ENCODE measurements at regions not wholly inside any gene's neighbourhood (a gene's known extent, or its start where the extent isn't known, plus 50 kb on each side); places are given as distances from the start of the nearest gene placed in this dataset.
"Not testable (repeated sequence)": the region's sequence is repeated elsewhere in the genome, so short reads cannot be mapped to it uniquely, and the experiment has no call there.

DNA sequence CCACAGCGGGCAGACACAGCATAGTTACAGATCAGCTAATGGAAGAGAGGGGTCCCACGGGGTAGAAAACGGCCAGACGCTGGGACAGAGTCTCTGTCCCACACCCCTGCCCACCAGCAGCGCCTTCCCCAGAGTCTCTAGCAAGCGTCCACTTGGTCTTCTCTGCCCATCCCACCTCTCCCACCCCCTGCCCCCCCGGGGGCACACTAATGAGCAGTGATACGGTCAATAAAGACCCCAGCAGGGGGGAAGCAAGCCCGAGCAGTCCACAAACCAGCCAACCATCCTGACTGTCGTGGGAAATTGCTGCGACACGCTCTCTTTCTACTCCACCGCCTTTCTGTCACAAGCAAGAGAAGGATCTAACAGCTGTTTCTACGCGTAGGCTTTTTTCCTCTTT, 374.7 kb downstream of the NPHP4 start:
- Histone ChIP-seq H3K9ac (ENCODE audit: low read length) (no peak overlapping the region), H3K27me3 (ENCODE audit: control insufficient read depth, insufficient read depth, low read length) (peaks cover 11% of the 10 kb centered on the region; the same call in 1 of the 2 replicates), H3K36me3 (ENCODE audit: control insufficient read depth, insufficient read depth, low read length) (no peaks in the 10 kb centered on the region), H3K27ac (ENCODE audit: low read depth, low read length) (no peak overlapping the region), H3K4me3 (ENCODE audit: low read depth, low read length) (no peak overlapping the region), H3K4me1 (ENCODE audit: control insufficient read depth, insufficient read depth, low read length) (no peaks in the 10 kb centered on the region; the same call in 1 of the 2 replicates), H3K9me3 (ENCODE audit: control insufficient read depth, insufficient read depth, low read depth, low read length) (no peaks in the 10 kb centered on the region)

DNA sequence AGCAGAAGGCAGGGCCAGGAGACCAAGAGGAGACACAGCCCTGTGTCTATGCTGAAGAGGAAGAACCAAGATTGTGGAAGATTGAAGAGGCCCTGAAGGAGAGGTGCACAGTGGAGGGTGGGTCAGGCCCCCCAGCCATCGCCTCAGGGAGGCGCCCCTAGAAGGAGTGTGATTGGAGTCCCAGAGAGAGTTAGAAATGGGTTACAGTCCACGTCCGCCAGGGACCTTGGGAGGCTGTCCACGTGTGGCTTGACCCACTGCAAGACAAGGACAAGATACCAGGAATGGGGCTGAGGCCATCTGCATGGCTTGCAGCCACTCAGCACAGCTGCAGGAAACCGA, 375.1 kb downstream of the NPHP4 start:
- Histone ChIP-seq H3K4me3 (ENCODE audit: low read depth, low read length) (no peak overlapping the region), H3K9ac (ENCODE audit: low read length) (no peak overlapping the region), H3K4me1 (ENCODE audit: control insufficient read depth, insufficient read depth, low read length) (no peaks in the 10 kb centered on the region; the same call in 1 of the 2 replicates), H3K9me3 (ENCODE audit: control insufficient read depth, insufficient read depth, low read depth, low read length) (no peaks in the 10 kb centered on the region), H3K36me3 (ENCODE audit: control insufficient read depth, insufficient read depth, low read length) (no peaks in the 10 kb centered on the region), H3K27me3 (ENCODE audit: control insufficient read depth, insufficient read depth, low read length) (peaks cover 11% of the 10 kb centered on the region; the same call in 1 of the 2 replicates), H3K27ac (ENCODE audit: low read depth, low read length) (no peak overlapping the region)

DNA sequence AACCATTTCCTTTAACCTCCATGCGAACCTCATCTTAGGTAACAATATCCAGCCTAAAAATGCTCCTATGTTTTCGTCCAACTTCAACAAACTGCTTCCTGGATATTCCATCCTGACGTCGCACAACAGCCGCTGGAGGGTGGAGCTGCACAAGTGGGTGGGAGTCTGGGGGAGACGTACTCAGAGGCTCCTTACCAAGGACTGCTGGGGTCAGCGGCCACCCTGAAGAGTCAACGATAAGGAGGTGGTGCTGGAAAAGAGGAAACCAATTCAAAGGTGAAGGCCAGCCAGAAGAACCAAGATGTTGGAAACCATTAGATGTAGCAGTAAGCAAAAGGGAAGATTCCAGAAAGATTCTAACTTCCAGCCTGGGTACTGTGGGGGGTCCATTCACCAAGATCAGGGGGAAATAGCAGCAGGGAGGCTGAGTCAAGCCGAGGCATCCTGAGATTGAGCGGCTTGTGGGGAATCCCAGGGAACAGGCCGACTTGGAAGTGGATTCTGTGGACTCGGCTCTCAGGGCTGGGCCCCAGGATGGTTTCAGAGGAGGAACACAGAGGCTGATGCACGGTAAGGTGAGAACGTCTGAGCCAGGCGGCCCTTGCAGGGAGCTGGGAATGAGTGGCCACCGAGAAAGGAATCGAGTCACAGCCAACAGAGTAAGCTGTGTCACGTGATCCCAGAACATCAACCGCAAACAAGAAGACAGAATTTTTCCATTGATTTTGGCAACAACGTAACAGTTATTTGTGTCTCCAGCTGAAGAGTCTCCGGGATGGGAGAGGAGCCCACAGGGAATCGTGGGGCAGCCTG, 375.7 kb downstream of the NPHP4 start:
- H3K9ac ChIP-seq (ENCODE audit: low read length), result no peak overlapping the region
- H3K27ac ChIP-seq (ENCODE audit: low read depth, low read length), result no peak overlapping the region
- no peaks in the 10 kb centered on the region; the same call in 1 of the 2 replicates for H3K4me1 ChIP-seq (ENCODE audit: control insufficient read depth, insufficient read depth, low read length)
- no peaks in the 10 kb centered on the region for H3K9me3 ChIP-seq (ENCODE audit: control insufficient read depth, insufficient read depth, low read depth, low read length)
- H3K36me3 ChIP-seq (ENCODE audit: control insufficient read depth, insufficient read depth, low read length), result no peaks in the 10 kb centered on the region
- peaks cover 11% of the 10 kb centered on the region; the same call in 1 of the 2 replicates for H3K27me3 ChIP-seq (ENCODE audit: control insufficient read depth, insufficient read depth, low read length)
- no peak overlapping the region for H3K4me3 ChIP-seq (ENCODE audit: low read depth, low read length)

DNA sequence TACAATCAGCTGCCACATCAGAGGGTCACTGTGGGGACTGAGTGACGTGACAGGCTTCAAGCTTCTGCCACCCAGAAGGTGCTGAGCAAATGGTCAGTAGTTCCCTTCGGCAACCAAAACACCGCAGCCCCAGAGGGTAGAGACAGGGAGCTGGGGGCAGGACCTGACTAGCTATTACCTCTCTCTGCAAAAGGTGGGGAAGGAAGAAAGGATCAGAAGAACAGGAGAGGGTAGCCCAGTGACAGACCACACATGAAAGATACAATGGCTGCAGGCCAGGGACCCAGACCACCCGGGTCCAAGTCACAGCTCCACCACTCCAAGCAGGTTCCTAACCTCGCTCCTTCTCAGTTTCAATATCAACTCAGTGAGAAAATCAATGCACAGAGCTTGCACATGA, 377.1 kb downstream of the NPHP4 start:
- H3K36me3 ChIP-seq (ENCODE audit: control insufficient read depth, insufficient read depth, low read length), result no peaks in the 10 kb centered on the region
- H3K4me3 ChIP-seq (ENCODE audit: low read depth, low read length), result no peak overlapping the region
- H3K27me3 ChIP-seq (ENCODE audit: control insufficient read depth, insufficient read depth, low read length), result peaks cover 11% of the 10 kb centered on the region; the same call in 1 of the 2 replicates
- H3K4me1 ChIP-seq (ENCODE audit: control insufficient read depth, insufficient read depth, low read length), result no peaks in the 10 kb centered on the region; the same call in 1 of the 2 replicates
- no peaks in the 10 kb centered on the region for H3K9me3 ChIP-seq (ENCODE audit: control insufficient read depth, insufficient read depth, low read depth, low read length)
- no peak overlapping the region for H3K27ac ChIP-seq (ENCODE audit: low read depth, low read length)
- no peak overlapping the region for H3K9ac ChIP-seq (ENCODE audit: low read length)

DNA sequence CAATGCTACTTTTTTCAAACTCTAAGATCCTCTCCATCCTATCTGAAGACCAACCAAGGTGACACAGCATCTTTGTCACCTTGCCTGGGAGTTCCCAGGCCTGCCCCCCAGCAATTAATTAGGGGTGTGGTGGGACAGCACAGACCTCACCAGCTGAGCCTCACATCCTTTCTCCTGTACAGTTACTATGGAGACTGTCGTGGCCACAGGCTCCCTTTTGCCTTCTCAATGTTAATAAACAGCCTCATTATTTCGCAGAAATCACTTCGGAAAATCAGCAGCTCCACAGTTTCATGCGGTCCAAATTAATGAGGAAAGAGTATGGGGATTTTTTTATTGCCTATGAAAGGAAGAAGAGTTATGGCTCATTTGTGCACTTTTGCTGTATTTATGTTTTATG, 378.3 kb downstream of the NPHP4 start:
- Histone ChIP-seq H3K36me3 (ENCODE audit: control insufficient read depth, insufficient read depth, low read length) (no peaks in the 10 kb centered on the region), H3K27me3 (ENCODE audit: control insufficient read depth, insufficient read depth, low read length) (peaks cover 11% of the 10 kb centered on the region; the same call in 1 of the 2 replicates), H3K9ac (ENCODE audit: low read length) (no peak overlapping the region), H3K4me1 (ENCODE audit: control insufficient read depth, insufficient read depth, low read length) (no peaks in the 10 kb centered on the region; the same call in 1 of the 2 replicates), H3K4me3 (ENCODE audit: low read depth, low read length) (no peak overlapping the region), H3K27ac (ENCODE audit: low read depth, low read length) (no peak overlapping the region), H3K9me3 (ENCODE audit: control insufficient read depth, insufficient read depth, low read depth, low read length) (no peaks in the 10 kb centered on the region)

DNA sequence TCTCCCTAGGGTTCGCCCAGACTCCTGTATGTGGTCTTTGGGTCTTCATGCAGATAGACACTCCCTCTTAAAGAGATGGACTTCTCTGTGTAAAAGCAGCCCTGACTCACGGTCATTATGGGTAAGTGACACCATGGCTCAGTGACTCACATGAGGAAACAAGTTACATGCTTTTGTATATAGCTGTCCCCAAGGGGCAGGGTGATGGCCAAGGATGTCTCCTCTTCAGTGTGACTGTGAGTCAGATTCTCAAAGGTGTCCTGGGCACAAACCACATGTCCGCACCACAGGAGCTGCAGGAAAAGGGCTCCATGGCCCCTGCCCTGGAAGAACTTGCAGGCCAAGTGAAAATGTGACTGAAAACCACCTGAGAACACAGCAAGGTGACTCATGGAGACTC, 380.4 kb downstream of the NPHP4 start:
- Histone ChIP-seq H3K4me3 (ENCODE audit: low read depth, low read length) (no peak overlapping the region), H3K27ac (ENCODE audit: low read depth, low read length) (no peak overlapping the region), H3K9ac (ENCODE audit: low read length) (no peak overlapping the region), H3K27me3 (ENCODE audit: control insufficient read depth, insufficient read depth, low read length) (peaks cover 11% of the 10 kb centered on the region; the same call in 1 of the 2 replicates), H3K9me3 (ENCODE audit: control insufficient read depth, insufficient read depth, low read depth, low read length) (no peaks in the 10 kb centered on the region), H3K4me1 (ENCODE audit: control insufficient read depth, insufficient read depth, low read length) (no peaks in the 10 kb centered on the region), H3K36me3 (ENCODE audit: control insufficient read depth, insufficient read depth, low read length) (no peaks in the 10 kb centered on the region)

DNA sequence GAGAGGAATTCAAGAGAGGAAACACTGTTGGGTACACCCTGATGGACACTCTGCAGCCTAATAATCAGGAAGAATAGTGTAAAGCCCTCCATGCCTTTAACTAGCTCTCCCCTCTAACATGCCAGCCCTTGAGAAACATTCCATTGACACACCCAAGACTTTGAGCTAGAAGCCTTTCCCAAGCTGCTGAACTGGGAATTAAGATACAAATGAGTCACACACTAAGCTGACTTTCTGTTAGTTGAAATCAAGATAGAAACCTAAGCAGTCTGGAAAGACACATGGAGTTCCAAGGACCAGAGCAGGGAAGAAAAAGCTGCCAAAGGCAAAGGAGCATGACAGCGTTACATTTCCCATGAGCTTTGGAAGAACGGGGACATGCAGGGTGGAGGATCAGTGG, 380.8 kb downstream of the NPHP4 start:
- H3K27ac ChIP-seq (ENCODE audit: low read depth, low read length), result no peak overlapping the region
- peaks cover 11% of the 10 kb centered on the region; the same call in 1 of the 2 replicates for H3K27me3 ChIP-seq (ENCODE audit: control insufficient read depth, insufficient read depth, low read length)
- no peak overlapping the region for H3K9ac ChIP-seq (ENCODE audit: low read length)
- H3K4me1 ChIP-seq (ENCODE audit: control insufficient read depth, insufficient read depth, low read length), result no peaks in the 10 kb centered on the region
- no peaks in the 10 kb centered on the region for H3K36me3 ChIP-seq (ENCODE audit: control insufficient read depth, insufficient read depth, low read length)
- H3K4me3 ChIP-seq (ENCODE audit: low read depth, low read length), result no peak overlapping the region
- no peaks in the 10 kb centered on the region for H3K9me3 ChIP-seq (ENCODE audit: control insufficient read depth, insufficient read depth, low read depth, low read length)

DNA sequence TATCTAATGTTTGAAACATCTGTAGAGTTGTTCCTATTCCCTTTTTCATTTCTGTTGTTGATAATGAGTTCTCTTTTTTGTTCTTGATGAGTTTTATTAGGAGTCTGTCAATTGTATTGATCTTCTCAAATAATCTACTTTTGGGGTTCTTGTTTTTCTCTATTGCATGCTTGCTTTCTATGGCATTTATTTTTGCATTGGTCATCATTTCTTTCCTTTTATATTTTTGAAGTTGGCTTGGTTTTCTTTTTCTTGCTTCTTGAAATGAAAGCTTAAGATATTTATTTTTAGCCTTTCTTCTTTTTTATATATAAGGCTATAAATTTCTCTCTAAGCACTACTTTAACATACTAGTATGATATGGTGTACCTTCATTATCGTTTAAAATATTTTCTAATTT, 381.8 kb downstream of the NPHP4 start:
- Histone ChIP-seq H3K9ac (ENCODE audit: low read length) (no peak overlapping the region), H3K27ac (ENCODE audit: low read depth, low read length) (no peak overlapping the region), H3K36me3 (ENCODE audit: control insufficient read depth, insufficient read depth, low read length) (no peaks in the 10 kb centered on the region), H3K9me3 (ENCODE audit: control insufficient read depth, insufficient read depth, low read depth, low read length) (no peaks in the 10 kb centered on the region), H3K27me3 (ENCODE audit: control insufficient read depth, insufficient read depth, low read length) (peaks cover 11% of the 10 kb centered on the region; the same call in 1 of the 2 replicates), H3K4me1 (ENCODE audit: control insufficient read depth, insufficient read depth, low read length) (no peaks in the 10 kb centered on the region), H3K4me3 (ENCODE audit: low read depth, low read length) (no peak overlapping the region)

DNA sequence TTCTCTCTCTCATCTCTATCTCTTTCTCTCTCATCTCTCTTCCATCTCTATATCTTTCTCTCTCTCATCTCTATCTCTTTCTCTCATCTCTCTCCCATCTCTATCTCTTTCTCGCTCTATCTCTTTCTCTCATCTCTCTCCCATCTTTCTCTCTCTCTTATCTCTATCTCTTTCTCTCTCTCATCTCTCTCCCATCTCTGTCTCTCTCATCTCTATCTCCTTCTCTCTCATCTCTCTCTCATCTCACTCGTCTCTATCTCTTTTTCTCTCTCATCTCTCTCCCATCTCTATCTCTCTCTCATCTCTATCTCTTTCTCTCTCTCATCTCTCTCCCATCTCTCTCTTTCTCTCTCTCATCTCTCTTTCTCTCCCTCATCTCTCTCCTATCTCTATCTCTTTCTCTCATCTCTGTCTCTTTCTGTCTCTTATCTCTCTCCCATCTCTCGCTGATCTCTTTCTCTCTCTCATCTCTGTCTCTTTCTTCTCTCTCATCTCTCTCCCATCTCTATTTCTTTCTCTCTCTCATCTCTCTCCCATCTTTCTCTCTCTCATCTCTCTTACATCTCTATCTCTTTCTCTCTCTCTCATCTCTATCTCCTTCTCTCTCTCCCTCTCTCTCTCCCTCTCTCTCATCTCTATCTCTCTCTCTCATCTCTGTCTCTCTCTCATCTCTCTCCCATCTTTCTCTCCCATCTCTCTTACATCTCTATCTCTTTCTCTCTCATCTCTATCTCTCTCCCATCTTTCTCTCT, 388.7 kb downstream of the NPHP4 start:
- Histone ChIP-seq H3K27me3 (ENCODE audit: control insufficient read depth, insufficient read depth, low read length) (peaks cover 5% of the 10 kb centered on the region; the same call in 1 of the 2 replicates), H3K9ac (ENCODE audit: low read length) (no peak overlapping the region), H3K9me3 (ENCODE audit: control insufficient read depth, insufficient read depth, low read depth, low read length) (no peaks in the 10 kb centered on the region), H3K4me1 (ENCODE audit: control insufficient read depth, insufficient read depth, low read length) (no peaks in the 10 kb centered on the region), H3K27ac (ENCODE audit: low read depth, low read length) (no peak overlapping the region), H3K4me3 (ENCODE audit: low read depth, low read length) (no peak overlapping the region), H3K36me3 (ENCODE audit: control insufficient read depth, insufficient read depth, low read length) (no peaks in the 10 kb centered on the region)

DNA sequence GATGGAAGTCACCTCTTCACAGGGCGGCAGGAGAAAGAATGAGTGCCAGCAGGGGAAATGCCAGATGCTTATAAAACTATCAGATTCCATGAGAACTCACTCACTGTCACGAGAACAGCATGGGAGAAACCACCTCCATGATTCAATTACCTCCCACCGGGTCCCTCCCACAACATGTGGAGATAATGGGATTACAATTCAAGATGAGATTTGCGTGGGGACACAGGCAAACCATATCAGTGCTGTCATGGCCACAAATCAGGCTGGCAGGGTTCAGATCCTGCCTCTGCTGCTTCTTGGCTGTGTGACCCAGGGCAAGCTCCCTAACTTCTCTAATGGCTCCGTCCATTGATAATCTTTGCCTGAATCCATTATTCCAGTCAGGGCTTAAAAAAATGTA, 389.5 kb downstream of the NPHP4 start:
- H3K36me3 ChIP-seq (ENCODE audit: control insufficient read depth, insufficient read depth, low read length); H3K4me1 ChIP-seq (ENCODE audit: control insufficient read depth, insufficient read depth, low read length); H3K4me3 ChIP-seq (ENCODE audit: low read depth, low read length); H3K27me3 ChIP-seq (ENCODE audit: control insufficient read depth, insufficient read depth, low read length); H3K9me3 ChIP-seq (ENCODE audit: control insufficient read depth, insufficient read depth, low read depth, low read length); H3K9ac ChIP-seq (ENCODE audit: low read length); H3K27ac ChIP-seq (ENCODE audit: low read depth, low read length): not testable (repeated sequence)

DNA sequence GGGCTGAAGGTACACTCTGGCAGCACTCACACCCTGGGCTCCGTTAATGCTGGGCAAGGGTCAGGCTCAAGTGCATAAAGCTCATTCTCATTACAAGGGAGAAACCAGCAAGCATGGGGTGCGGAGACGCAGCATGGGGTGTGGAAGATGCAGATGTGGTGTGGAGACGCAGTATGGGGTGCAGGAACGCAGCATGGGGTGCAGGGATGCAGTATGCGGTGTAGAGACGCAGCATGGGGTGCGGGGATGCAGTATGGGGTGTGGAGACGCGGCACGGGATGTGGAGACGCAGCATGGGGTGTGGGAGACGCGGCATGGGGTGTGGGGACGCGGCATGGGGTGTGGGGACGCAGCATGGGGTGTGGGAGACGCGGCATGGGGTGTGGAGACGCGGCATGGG, 390.7 kb downstream of the NPHP4 start:
- H3K4me1 ChIP-seq (ENCODE audit: control insufficient read depth, insufficient read depth, low read length), result peaks cover 6% of the 10 kb centered on the region; the same call in 1 of the 2 replicates
- no peak overlapping the region for H3K27ac ChIP-seq (ENCODE audit: low read depth, low read length)
- no peaks in the 10 kb centered on the region for H3K9me3 ChIP-seq (ENCODE audit: control insufficient read depth, insufficient read depth, low read depth, low read length)
- peaks cover 10% of the 10 kb centered on the region for H3K27me3 ChIP-seq (ENCODE audit: control insufficient read depth, insufficient read depth, low read length)
- H3K36me3 ChIP-seq (ENCODE audit: control insufficient read depth, insufficient read depth, low read length), result no peaks in the 10 kb centered on the region
- H3K9ac ChIP-seq (ENCODE audit: low read length), result no peak overlapping the region
- H3K4me3 ChIP-seq (ENCODE audit: low read depth, low read length), result no peak overlapping the region

Measured in HUES6 (cell line).